Peyer's patch (tissue), 4 donors: ENCODE measurements at regions not wholly inside any gene's neighbourhood (a gene's known extent, or its start where the extent isn't known, plus 50 kb on each side); places are given as distances from the start of the nearest gene placed in this dataset.

ENCODE experiments used
- CTCF ChIP-seq, 6 experiments: fragments of 450-650 bp in 4 of 6; fragments of 200-600 bp in 2 of 6; sonication (generic) in 1 of 6; IDR thresholded peaks; one replicate each; pipeline ENCODE4 v1.5.1; 2017 to 2019; ENCODE audit warnings: antibody characterized with exemption in 6 of 6, mild to moderate bottlenecking in 3 of 6, moderate library complexity in 1 of 6
- POLR2A ChIP-seq, 2 donors: fragments of 450-650 bp; IDR thresholded peaks; one replicate each; pipeline ENCODE4 v1.5.1; 2017; ENCODE audit warnings: antibody characterized with exemption in 2 of 2, mild to moderate bottlenecking in 2 of 2, moderate library complexity in 2 of 2

- no peak for TF ChIP-seq CTCF (IDR thresholded peaks at IDR 0.05)
- TF ChIP-seq POLR2A (IDR thresholded peaks at IDR 0.05) = no peak
These were observed 583.4 kb upstream of the PKDCC start for GRCh38 chr2:41464395-41464794.
